DMS79 (cell line): ENCODE measurements at regions not wholly inside any gene's neighbourhood (a gene's known extent, or its start where the extent isn't known, plus 50 kb on each side); places are given as distances from the start of the nearest gene placed in this dataset.

Experiments
- DNase-seq: peaks from one replicate; lab custom pipeline; 2025; lab: John Stamatoyannopoulos, UW

GRCh38 chr7:156031679-156032478, 219.6 kb upstream of the SHH start:
- DNase-seq, result no peak

DNA sequence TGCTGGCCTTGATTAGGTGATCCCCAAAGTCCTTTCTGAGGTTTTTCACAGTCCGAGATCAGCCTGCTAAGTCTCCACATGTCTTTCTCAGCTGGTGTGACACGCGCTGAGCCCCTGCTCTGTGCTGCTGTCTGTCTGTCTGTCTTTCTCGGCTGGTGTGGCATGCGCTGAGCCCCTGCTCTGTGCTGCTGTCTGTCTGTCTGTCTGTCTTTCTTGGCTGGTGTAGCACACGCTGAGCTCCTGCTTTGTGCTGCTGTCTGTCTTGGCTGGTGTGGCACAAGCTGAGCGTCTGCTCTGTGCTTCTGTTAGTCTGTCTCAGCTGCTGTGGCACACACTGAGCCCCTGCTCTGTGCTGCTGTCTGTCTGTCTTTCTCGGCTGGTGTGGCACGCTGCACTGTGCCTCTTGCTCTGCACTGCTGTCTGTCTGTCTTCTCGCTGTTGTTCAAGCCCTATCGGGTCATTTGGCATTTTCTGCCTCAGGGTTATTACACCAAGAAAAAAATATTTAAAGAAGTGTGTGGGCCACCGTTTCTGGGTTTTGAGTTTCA, 217.3 kb upstream of the SHH start:
- DNase-seq, result no peak

GRCh38 chr7:156028521-156028920, 216.3 kb upstream of the SHH start:
- no peak for DNase-seq

DNA sequence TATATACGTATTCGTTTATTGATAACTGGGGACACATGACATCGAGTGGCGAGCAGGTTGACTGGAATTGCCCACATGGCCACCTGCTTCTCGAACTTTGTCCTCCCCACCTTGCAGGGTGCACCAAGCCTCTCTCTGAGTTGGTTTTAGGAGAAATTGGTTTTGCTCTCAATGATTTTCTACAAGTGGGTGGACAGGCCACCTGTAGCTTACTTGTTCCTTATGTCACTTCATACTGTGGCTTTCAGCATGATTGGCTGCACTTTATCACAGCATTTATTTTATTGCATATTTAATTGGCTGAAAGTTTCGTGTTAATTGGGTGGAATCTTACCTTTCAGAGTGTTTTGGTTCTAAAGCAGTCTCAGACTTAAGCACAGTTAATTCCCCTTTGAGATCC, 215.6 kb upstream of the SHH start:
- no peak for DNase-seq

- DNase-seq, result no peak
Observed at GRCh38 chr7:156026603-156027002, 214.3 kb upstream of the SHH start.

GRCh38 chr7:156026076-156026600, 213.9 kb upstream of the SHH start:
- no peak for DNase-seq

DNA sequence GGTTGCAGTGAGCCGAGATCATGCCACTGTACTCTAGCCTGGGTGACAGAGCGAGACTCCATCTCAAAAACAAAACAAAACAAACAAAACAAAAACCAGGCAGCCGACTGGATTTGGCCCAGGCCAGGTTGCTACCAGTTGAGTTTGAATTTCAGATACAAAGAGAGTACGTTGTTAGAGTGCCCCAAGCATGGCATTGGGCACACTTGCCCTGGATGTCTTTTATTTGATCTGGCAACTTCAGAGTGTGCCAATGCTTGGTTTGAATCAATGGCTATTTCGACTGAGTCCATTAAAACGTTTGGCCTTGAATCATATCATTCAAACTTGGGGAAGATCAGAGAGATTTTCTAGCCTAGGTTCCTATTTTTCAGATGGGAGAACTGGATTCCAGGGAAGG, 213.4 kb upstream of the SHH start:
- no peak for DNase-seq

DNA sequence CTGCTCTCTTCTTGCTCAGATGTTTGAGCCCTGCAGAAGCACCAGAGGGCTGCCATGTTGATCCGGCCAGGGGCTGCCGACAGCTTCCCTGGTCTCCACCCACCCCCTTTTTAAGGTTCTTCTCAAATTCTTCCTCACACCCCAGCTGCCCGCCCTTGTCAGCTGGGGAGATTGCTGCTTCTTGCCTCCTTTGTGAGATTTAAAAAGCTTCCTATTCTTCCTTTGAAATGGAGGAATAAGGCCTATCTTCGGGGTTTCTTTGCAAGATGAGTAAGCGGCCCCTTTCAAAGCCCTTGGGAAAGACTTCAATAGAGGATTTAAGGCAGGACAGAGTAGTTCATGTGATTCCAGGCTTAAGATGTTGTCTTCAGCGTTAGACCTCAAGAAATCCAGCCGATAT, 211.9 kb upstream of the SHH start:
- DNase-seq, result no peak

- DNase-seq, result no peak
Observed at GRCh38 chr7:156022483-156023459, 210.5 kb upstream of the SHH start.

DNA sequence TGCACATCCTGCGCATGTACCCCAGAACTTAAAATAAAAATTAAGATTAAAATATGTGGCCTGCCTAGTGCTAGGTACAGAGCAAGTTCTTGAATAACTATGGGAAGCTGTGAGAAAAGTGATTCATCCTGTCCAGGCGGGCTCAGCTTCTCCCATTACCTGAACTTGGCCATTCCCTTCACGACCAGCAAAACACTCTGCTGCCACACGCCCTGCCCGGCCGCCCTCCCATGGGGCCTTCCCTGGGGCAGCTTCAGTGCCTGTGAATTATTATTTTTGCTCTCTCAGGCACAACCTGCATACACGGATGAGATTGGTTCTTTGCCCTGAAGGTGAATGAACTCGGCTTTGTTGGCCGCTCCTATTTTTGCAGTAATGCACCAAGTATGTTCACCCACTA, 209.2 kb upstream of the SHH start:
- DNase-seq, result no peak

DNA sequence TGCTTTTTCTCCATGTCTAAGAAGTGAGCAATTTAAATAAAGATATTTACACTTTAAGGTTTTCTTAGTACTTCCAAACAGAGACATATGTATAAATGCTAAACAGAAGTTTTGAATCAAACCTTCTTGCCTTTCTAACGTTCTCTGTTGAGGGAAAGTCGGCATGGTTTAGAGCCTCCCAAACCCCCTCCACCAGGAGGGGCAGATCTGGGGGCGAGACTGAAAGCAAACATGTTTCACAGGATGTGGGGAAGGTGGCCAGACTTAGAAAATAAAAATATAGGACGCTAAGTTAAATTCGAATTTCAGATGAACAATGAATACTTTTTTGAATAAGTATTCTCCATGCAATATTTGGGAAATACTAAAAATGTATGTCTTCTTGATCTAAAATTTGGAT, 208.3 kb upstream of the SHH start:
- no peak for DNase-seq

DNA sequence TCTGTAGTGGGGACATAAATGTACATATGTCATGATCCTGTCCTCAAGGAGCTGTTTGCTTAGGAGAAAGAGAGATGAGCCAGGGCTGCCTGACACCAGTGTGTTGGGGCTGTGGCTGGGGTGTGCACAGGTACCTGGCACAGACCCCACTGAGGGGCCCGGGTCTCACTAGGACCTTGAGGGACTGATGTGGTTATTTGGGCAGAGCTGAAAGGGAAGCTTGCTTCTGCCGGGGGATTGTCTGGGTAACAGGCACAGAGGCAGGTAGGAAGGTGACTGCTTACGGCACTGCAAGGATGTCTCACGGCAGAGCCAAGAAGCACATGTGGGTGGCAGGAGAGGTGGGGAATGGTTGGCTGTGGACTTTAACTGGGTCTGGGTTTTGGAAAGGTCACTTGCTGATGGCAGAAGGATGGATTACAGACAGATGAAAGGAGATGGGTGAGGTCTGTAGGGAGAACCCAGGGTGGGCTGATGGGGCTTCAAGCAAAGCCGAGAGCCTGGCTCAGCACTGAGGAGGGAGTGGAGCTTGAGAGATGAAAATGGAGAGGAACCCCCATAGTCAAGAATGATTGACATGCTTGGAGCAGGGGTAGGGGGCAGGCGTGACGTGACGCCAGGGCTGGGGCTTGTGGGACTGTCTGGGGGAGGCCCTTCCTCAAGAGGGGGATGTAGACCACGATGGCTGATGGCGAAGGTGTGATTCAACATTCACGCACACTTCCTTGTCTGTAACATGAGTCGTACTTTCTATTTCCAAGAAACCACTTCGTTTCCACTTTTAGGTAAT, 207.7 kb upstream of the SHH start:
- no peak for DNase-seq

GRCh38 chr7:156019308-156019707, 207.0 kb upstream of the SHH start:
- DNase-seq, result no peak

DNA sequence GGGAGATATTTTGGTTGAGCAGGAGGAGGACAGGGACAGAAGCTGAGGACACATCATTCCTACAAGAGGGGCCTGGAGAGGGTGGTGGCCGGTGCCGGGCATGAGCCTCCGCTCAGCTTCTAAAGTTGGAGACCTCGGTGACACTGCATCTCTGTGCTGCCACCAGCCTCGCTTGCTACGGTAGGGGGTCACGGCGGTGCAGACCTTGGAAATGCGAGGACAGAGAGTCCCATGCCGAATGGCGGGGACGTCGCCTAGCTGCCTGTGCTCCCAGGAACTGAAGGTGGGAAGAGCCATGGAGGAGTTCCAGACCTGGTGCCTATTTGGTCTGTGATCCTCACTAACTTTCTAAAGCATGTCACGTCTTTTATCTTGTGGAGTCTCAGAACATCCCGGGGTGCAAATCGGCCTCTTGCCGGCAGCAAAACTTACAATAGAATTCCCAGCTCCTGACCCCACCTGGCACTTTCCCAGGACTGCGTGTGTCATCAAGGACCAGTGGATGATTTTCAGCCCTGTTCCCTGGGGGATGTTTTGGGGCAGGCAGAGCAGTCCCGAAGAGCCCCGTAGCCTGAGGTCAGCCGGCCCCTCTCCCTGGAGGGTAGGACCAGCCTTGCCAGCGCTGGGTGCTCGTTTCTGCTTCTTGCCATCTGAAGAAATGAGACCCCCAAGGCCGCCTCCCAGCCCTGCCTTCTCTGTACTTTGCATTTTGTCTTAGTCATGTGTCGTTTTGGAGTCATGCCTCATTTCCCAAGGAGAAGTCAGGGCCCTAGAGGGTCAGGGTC, 205.8 kb upstream of the SHH start:
- no peak for DNase-seq

DNA sequence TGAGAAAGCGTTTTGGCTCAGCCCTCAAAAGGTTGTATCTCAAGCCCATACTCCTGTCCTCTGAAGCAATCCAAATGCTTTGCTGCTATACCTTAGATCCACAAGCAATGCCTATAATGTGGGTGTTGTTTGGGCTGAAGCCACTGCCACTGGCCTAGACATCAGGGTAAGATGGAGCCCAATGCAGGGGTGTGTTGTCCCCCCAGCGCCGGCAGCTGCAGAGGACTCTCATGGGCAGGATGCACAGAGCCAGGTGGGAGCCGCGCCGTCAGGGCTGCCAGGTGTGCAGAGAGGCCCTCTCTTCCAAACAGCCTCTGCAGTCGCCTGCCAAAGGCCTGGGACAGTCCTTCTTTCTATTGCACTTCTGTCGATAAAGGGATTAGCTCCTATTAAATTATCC, 205.2 kb upstream of the SHH start:
- DNase-seq, result no peak

DNA sequence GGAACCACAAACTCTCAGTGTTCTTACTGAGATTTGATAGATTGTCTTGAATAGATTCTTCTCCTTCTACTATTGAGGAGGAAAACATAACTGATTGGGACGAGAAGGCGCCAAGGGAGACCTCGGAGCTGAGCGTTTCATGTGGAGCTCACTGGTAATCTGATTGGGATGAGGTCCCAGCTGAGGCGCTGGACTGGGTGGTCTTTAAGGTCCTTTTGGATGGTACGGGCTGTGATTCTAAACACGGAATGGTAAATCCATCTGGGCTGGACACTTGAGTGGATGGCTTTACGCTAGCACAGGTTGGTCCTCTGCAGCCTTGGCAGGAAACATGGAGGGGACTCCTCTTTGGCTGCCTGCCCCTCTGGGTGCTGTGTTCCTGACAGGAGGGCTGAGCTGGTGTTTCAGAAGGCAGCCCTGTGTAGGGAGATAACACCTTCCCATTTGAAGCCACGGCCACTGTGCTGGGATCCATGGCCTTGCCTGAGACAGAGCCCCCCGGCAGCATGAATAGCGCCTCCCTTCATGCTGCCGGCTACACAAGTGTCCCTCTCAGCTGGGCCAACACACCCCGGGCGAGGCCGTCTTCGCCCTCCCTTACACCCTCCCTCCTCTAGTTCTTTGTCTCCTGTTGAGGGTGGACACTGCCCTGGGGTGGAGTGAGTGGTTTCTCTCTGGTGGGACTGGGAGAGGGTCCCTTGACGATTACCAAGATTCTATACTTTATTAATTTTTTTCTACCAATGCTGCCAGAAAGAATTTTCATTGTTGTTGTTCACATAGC, 203.2 kb upstream of the SHH start:
- DNase-seq, result no peak

DNA sequence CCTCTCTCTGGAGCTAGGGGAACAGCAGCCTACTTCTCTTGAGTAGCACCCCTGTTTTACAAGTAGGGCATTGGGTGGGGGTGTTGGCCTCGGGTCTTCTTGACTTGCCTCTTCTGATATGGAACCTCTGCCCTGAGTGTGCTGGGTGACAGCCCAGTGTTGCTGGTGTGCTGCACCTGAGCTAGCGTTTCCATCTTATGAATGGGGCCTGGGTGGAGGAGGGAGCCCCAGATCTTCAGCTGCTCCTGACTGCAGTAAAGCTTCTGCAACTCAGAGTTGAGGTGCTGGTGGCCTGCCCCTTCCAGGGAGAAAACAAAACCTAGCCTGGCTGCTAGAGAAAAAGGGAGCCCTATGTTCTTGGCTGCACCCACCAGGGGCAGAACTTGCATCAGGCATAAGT, 202.5 kb upstream of the SHH start:
- DNase-seq, result no peak

- no peak for DNase-seq
Observed at GRCh38 chr7:156014201-156014600, 201.9 kb upstream of the SHH start.

GRCh38 chr7:156012412-156012811, 200.1 kb upstream of the SHH start:
- no peak for DNase-seq

GRCh38 chr7:156009569-156009968, 197.3 kb upstream of the SHH start:
- no peak for DNase-seq
